Caco-2 (cell line): ENCODE measurements at regions not wholly inside any gene's neighbourhood (a gene's known extent, or its start where the extent isn't known, plus 50 kb on each side); places are given as distances from the start of the nearest gene placed in this dataset.

Experiments
- BruUV-seq: library from RNA; stranded (reverse); fragments of 400-500 nt; replicated peaks from 2 replicates; lab custom pipeline; 2021; lab: Mats Ljungman, UMichigan
- CTCF ChIA-PET: fragments of 300-600 bp; sonication (Branson Sonifier 250); formaldehyde crosslinking; loops from one replicate; lab custom pipeline; 2022; ENCODE audit warnings: antibody characterized with exemption; lab: Charles Lee
- POLR2A ChIA-PET: fragments of 300-600 bp; sonication (Branson Sonifier 250); formaldehyde crosslinking; loops from one replicate; lab custom pipeline; 2022; ENCODE audit warnings: antibody characterized with exemption; lab: Charles Lee
- DNase-seq, 2 experiments: peaks; one replicate each; pipeline versions ENCODE4 v3.0.0 to v3.0.0-alpha.2; 2020 to 2022
- H3K27me3 ChIP-seq: replicated peaks from 2 replicates; pipeline ENCODE4 v1.6.0; 2011; ENCODE audit warnings: low read length; ENCODE audit not compliant: control insufficient read depth, insufficient read depth
- H3K36me3 ChIP-seq: 2 replicates; pipeline ENCODE4 v1.5.1; 2011; ENCODE audit warnings: low read length; ENCODE audit not compliant: control insufficient read depth, insufficient read depth
- H3K4me1 ChIP-seq: fragments of 250-450 bp; sonication (Bioruptor Pico); 2 replicates; pipeline ENCODE4 v1.5.1; 2020; ENCODE audit warnings: mild to moderate bottlenecking
- H3K4me3 ChIP-seq: 2 replicates; pipeline ENCODE4 v1.5.1; 2011; ENCODE audit warnings: low read depth, mild to moderate bottlenecking, control low read depth, low read length
- H3K9me3 ChIP-seq: fragments of 250-450 bp; sonication (Bioruptor Pico); 2 replicates; pipeline ENCODE4 v1.5.1; 2020; ENCODE audit warnings: mild to moderate bottlenecking, moderate library complexity
- H3K27ac Mint-ChIP-seq: one replicate; pipeline ENCODE4 v1.8.0; 2022; ENCODE audit warnings: mixed read lengths; ENCODE audit not compliant: unreplicated experiment
- H3K27me3 Mint-ChIP-seq: one replicate; pipeline ENCODE4 v1.8.0; 2022; ENCODE audit warnings: mixed read lengths; ENCODE audit not compliant: insufficient read depth, unreplicated experiment
- H3K36me3 Mint-ChIP-seq: one replicate; pipeline ENCODE4 v1.8.0; 2022; ENCODE audit warnings: mild to moderate bottlenecking, mixed read lengths; ENCODE audit not compliant: insufficient read depth, unreplicated experiment
- H3K4me1 Mint-ChIP-seq: one replicate; pipeline ENCODE4 v1.8.0; 2022; ENCODE audit warnings: low read depth, mixed read lengths; ENCODE audit not compliant: unreplicated experiment
- H3K4me3 Mint-ChIP-seq: one replicate; pipeline ENCODE4 v1.8.0; 2022; ENCODE audit warnings: mild to moderate bottlenecking, moderate library complexity, mixed read lengths; ENCODE audit not compliant: unreplicated experiment
- H3K9me3 Mint-ChIP-seq: one replicate; pipeline ENCODE4 v1.8.0; 2022; ENCODE audit warnings: mixed read lengths; ENCODE audit not compliant: unreplicated experiment
- intact Hi-C: fragments of 100-400 bp; cut with micrococcal nuclease; formaldehyde crosslinking; loops from one replicate; pipeline ENCODE4 v1.10.0; 2022; ENCODE audit not compliant: unreplicated experiment
- TF ChIP-seq, protein P1 (sequence below), 2 experiments: fragments of 200-600 bp in 1 of 2; IDR thresholded peaks; 1 replicate in 1 of 2; 2 replicates in 1 of 2; pipeline versions ENCODE4 v1.5.1 to v1.8.0; 2011 to 2022; ENCODE audit warnings: antibody characterized with exemption in 1 of 2, control low read depth in 1 of 2, inconsistent platforms in 1 of 2, low read depth in 1 of 2, low read length in 1 of 2, mild to moderate bottlenecking in 1 of 2, moderate library complexity in 1 of 2; ENCODE audit not compliant: insufficient read depth in 1 of 2, severe bottlenecking in 1 of 2, unreplicated experiment in 1 of 2

DNA sequence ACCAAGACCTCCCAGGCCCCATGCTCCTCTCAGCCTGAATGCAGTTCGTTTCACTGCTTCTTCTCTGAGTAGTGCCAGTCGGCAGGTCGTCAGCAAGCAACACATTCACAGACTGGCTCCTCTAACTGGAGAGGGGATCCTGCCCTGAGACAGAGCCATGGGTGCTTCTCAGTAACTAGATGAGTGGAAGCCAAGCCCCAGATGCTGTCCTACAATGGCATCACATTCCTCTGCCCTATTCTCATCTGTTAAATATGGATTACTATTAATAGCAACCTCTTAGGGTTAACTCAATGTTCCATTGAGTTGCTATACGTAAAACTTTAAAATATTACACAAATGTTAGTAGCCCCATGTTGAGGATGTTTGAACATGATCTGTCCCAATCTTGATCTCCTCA, 84.2 kb upstream of the S1PR1 start:
- TF ChIP-seq, protein P1, sequence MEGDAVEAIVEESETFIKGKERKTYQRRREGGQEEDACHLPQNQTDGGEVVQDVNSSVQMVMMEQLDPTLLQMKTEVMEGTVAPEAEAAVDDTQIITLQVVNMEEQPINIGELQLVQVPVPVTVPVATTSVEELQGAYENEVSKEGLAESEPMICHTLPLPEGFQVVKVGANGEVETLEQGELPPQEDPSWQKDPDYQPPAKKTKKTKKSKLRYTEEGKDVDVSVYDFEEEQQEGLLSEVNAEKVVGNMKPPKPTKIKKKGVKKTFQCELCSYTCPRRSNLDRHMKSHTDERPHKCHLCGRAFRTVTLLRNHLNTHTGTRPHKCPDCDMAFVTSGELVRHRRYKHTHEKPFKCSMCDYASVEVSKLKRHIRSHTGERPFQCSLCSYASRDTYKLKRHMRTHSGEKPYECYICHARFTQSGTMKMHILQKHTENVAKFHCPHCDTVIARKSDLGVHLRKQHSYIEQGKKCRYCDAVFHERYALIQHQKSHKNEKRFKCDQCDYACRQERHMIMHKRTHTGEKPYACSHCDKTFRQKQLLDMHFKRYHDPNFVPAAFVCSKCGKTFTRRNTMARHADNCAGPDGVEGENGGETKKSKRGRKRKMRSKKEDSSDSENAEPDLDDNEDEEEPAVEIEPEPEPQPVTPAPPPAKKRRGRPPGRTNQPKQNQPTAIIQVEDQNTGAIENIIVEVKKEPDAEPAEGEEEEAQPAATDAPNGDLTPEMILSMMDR (IDR thresholded peaks at IDR 0.05; ENCODE audit: insufficient read depth in 1 of 2, low read depth in 1 of 2, low read length in 1 of 2, severe bottlenecking in 1 of 2, unreplicated experiment in 1 of 2) = no peak
- no peaks in the 10 kb centered on the region for H3K4me1 Mint-ChIP-seq

GRCh38 chr1:101151286-101151685, 85.5 kb upstream of the S1PR1 start:
- Mint-ChIP-seq H3K27ac (no peak overlapping the region), H3K4me1 (no peaks in the 10 kb centered on the region), H3K27me3 (peaks cover 3% of the 10 kb centered on the region), H3K36me3 (no peaks in the 10 kb centered on the region), H3K9me3 (no peaks in the 10 kb centered on the region), H3K4me3 (no peak overlapping the region)
- ChIA-PET POLR2A (no interaction called here), CTCF (no interaction called here)
- no TSS peak for BruUV-seq
- H3K9me3 ChIP-seq = no peaks in the 10 kb centered on the region
- no peaks in the 10 kb centered on the region for H3K36me3 ChIP-seq
- no peak for DNase-seq
- intact Hi-C loops = no loop called here
- H3K27me3 ChIP-seq = no peaks in the 10 kb centered on the region
- H3K4me3 ChIP-seq = no peak overlapping the region
- no peaks in the 10 kb centered on the region for H3K4me1 ChIP-seq
- TF ChIP-seq, protein P1 (IDR thresholded peaks at IDR 0.05; ENCODE audit: insufficient read depth in 1 of 2, low read depth in 1 of 2, low read length in 1 of 2, severe bottlenecking in 1 of 2, unreplicated experiment in 1 of 2) = no peak

More for the DNA sequence above, 84.2 kb upstream of the S1PR1 start:
- H3K36me3 Mint-ChIP-seq = no peaks in the 10 kb centered on the region
- no peaks in the 10 kb centered on the region for H3K36me3 ChIP-seq
- intact Hi-C loops = no loop called here
- H3K9me3 ChIP-seq = no peaks in the 10 kb centered on the region
- no TSS peak for BruUV-seq
- no peak overlapping the region for H3K4me3 ChIP-seq
- H3K27me3 ChIP-seq = no peaks in the 10 kb centered on the region
- H3K4me1 ChIP-seq = no peaks in the 10 kb centered on the region
- POLR2A ChIA-PET = no interaction called here
- no peak for DNase-seq
- H3K27me3 Mint-ChIP-seq = peaks cover 3% of the 10 kb centered on the region
- CTCF ChIA-PET = no interaction called here
- H3K9me3 Mint-ChIP-seq = no peaks in the 10 kb centered on the region
- H3K4me3 Mint-ChIP-seq = no peak overlapping the region
- no peak overlapping the region for H3K27ac Mint-ChIP-seq

DNA sequence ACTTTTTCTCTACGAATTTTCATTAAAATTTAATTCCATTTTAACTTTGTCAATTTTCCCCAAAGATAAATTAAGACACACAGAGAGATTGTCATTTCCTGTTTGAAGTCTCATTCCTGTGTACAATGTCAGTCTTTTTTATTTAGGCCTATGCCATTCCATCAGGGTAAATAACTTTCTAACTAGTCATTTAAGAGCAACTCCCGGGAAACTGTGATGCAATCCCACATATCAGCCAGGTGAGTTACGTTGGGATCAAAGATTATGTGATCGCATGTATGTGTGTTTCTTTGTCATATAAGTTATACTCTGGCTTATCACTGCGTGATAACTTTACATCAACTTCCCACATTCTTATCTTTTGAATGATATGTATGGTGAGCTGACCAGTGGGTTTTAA, 86.1 kb upstream of the S1PR1 start:
- H3K36me3 Mint-ChIP-seq = no peaks in the 10 kb centered on the region
- CTCF ChIA-PET = no interaction called here
- no peak overlapping the region for H3K27ac Mint-ChIP-seq
- DNase-seq = no peak
- Histone ChIP-seq H3K9me3 (no peaks in the 10 kb centered on the region), H3K4me3 (no peak overlapping the region), H3K27me3 (no peaks in the 10 kb centered on the region), H3K36me3 (no peaks in the 10 kb centered on the region), H3K4me1 (no peaks in the 10 kb centered on the region)
- TF ChIP-seq, protein P1 (IDR thresholded peaks at IDR 0.05; ENCODE audit: insufficient read depth in 1 of 2, low read depth in 1 of 2, low read length in 1 of 2, severe bottlenecking in 1 of 2, unreplicated experiment in 1 of 2) = no peak
- no peaks in the 10 kb centered on the region for H3K4me1 Mint-ChIP-seq
- POLR2A ChIA-PET = no interaction called here
- no TSS peak for BruUV-seq
- peaks cover 3% of the 10 kb centered on the region for H3K27me3 Mint-ChIP-seq
- no peak overlapping the region for H3K4me3 Mint-ChIP-seq
- intact Hi-C loops = no loop called here
- no peaks in the 10 kb centered on the region for H3K9me3 Mint-ChIP-seq
